GM12872 (cell line): ENCODE measurements at regions not wholly inside any gene's neighbourhood (a gene's known extent, or its start where the extent isn't known, plus 50 kb on each side); places are given as distances from the start of the nearest gene placed in this dataset.

Experiments
- CTCF ChIP-seq: IDR thresholded peaks from 3 replicates; pipeline ENCODE4 v1.5.1; 2011; ENCODE audit warnings: low read depth, mild to moderate bottlenecking, low read length, moderate library complexity; ENCODE audit not compliant: insufficient read depth

- TF ChIP-seq CTCF: no peak
These were observed 510.9 kb upstream of the DAB1 start for GRCh38 chr1:57934745-57935144.

GRCh38 chr1:57927003-57927402 is 503.1 kb upstream of the DAB1 start:
- TF ChIP-seq CTCF: no peak

- TF ChIP-seq CTCF: no peak
These were observed 502.2 kb upstream of the DAB1 start for GRCh38 chr1:57926025-57926552.

GRCh38 chr1:57925226-57925625 is 501.4 kb upstream of the DAB1 start:
- TF ChIP-seq CTCF: no peak

GRCh38 chr1:57922130-57922529 is 498.3 kb upstream of the DAB1 start:
- TF ChIP-seq CTCF: no peak

- no peak for TF ChIP-seq CTCF
These were observed 492.2 kb upstream of the DAB1 start for GRCh38 chr1:57916041-57916440.

GRCh38 chr1:57911427-57911826 is 487.6 kb upstream of the DAB1 start:
- TF ChIP-seq CTCF: no peak
